GM23338 (cell line): ENCODE measurements at regions not wholly inside any gene's neighbourhood (a gene's known extent, or its start where the extent isn't known, plus 50 kb on each side); places are given as distances from the start of the nearest gene placed in this dataset.

ENCODE experiments used
- ATAC-seq: fragments of 200-7000 bp; cut with Tn5 transposase; 3 replicates; pipeline ENCODE4 v1.9.1; 2020
- DNase-seq: peaks from one replicate; pipeline ENCODE4 v3.0.0-alpha.2; 2015; ENCODE audit warnings: low spot score
- H2AFZ ChIP-seq: fragments of 200-600 bp; sonication (generic); 2 replicates; pipeline ENCODE4 v1.8.0; 2016; ENCODE audit warnings: antibody characterized with exemption, mild to moderate bottlenecking, moderate library complexity
- H3F3A ChIP-seq: fragments of 200-600 bp; sonication (generic); replicated peaks from 2 replicates; pipeline ENCODE4 v1.8.0; 2017; ENCODE audit warnings: antibody characterized with exemption, mixed run types, low read depth
- H3K27ac ChIP-seq: fragments of 200-600 bp; sonication (generic); 2 replicates; pipeline ENCODE4 v1.6.1; 2016; ENCODE audit warnings: low read depth
- H3K27me3 ChIP-seq: fragments of 200-600 bp; sonication (generic); 2 replicates; pipeline ENCODE4 v1.8.0; 2016; ENCODE audit warnings: mild to moderate bottlenecking, mixed run types, moderate library complexity; ENCODE audit not compliant: insufficient read depth
- H3K36me3 ChIP-seq: fragments of 200-600 bp; sonication (generic); 2 replicates; pipeline ENCODE4 v1.8.0; 2016; ENCODE audit warnings: mild to moderate bottlenecking; ENCODE audit not compliant: insufficient read depth
- H3K4me1 ChIP-seq: fragments of 200-600 bp; sonication (generic); 2 replicates; pipeline ENCODE4 v1.8.0; 2016; ENCODE audit warnings: mild to moderate bottlenecking, moderate library complexity; ENCODE audit not compliant: insufficient read depth
- H3K4me2 ChIP-seq: fragments of 200-600 bp; sonication (generic); 2 replicates; pipeline ENCODE4 v1.7.1; 2017; ENCODE audit warnings: mixed run types
- H3K4me3 ChIP-seq: fragments of 200-600 bp; sonication (generic); 2 replicates; pipeline ENCODE4 v1.6.1; 2016; ENCODE audit warnings: mixed run types
- H3K79me2 ChIP-seq: fragments of 200-600 bp; sonication (generic); replicated peaks from 2 replicates; pipeline ENCODE4 v1.8.0; 2017; ENCODE audit warnings: mild to moderate bottlenecking; ENCODE audit not compliant: insufficient read depth
- H3K9me2 ChIP-seq: fragments of 200-600 bp; sonication (generic); 2 replicates; pipeline ENCODE4 v1.8.0; 2017; ENCODE audit not compliant: insufficient read depth
- H4K20me1 ChIP-seq: fragments of 200-600 bp; sonication (generic); replicated peaks from 2 replicates; pipeline ENCODE4 v1.8.0; 2017; ENCODE audit warnings: mild to moderate bottlenecking; ENCODE audit not compliant: insufficient read depth
- H3K27ac Mint-ChIP-seq: 2 replicates; pipeline ENCODE4 v1.8.0; 2020; ENCODE audit warnings: inconsistent platforms, mild to moderate bottlenecking, moderate library complexity, mixed read lengths
- H3K27me3 Mint-ChIP-seq: 3 replicates; pipeline ENCODE4 v1.8.0; 2022; ENCODE audit warnings: low read depth, mild to moderate bottlenecking, moderate library complexity, mixed read lengths, inconsistent platforms; ENCODE audit not compliant: insufficient read depth, poor library complexity
- H3K36me3 Mint-ChIP-seq: 3 replicates; pipeline ENCODE4 v1.8.0; 2021; ENCODE audit warnings: low read depth, mild to moderate bottlenecking, inconsistent platforms, moderate library complexity, mixed read lengths
- H3K4me1 Mint-ChIP-seq: 3 replicates; pipeline ENCODE4 v1.8.0; 2020; ENCODE audit warnings: mild to moderate bottlenecking, inconsistent platforms, mixed read lengths
- H3K4me3 Mint-ChIP-seq: 3 replicates; pipeline ENCODE4 v1.8.0; 2021; ENCODE audit warnings: moderate library complexity, mild to moderate bottlenecking, inconsistent platforms, mixed read lengths
- H3K9me3 Mint-ChIP-seq: 3 replicates; pipeline ENCODE4 v1.8.0; 2020; ENCODE audit warnings: moderate library complexity, mild to moderate bottlenecking, inconsistent platforms, mixed read lengths
- CTCF ChIP-seq, 2 experiments: fragments of 200-600 bp in 1 of 2; sonication (generic) in 1 of 2; conservative IDR thresholded peaks; 2 replicates each; pipeline versions ENCODE4 v1.5.1 to v1.6.1; 2016 to 2017; ENCODE audit warnings: antibody characterized with exemption in 2 of 2, low read depth in 2 of 2, mild to moderate bottlenecking in 2 of 2, moderate library complexity in 1 of 2
- EZH2 ChIP-seq: fragments of 200-600 bp; sonication (generic); IDR thresholded peaks from one replicate; pipeline ENCODE4 v1.8.0; 2017; ENCODE audit warnings: antibody characterized with exemption, mild to moderate bottlenecking, low read depth; ENCODE audit not compliant: unreplicated experiment
- EZH2phosphoT487 ChIP-seq: fragments of 200-600 bp; sonication (generic); IDR thresholded peaks from one replicate; pipeline ENCODE4 v1.8.1; 2018; ENCODE audit warnings: antibody characterized with exemption; ENCODE audit not compliant: unreplicated experiment
- JUNB ChIP-seq: IDR thresholded peaks from one replicate; pipeline ENCODE4 v1.6.1; 2016; ENCODE audit warnings: antibody characterized with exemption; ENCODE audit not compliant: unreplicated experiment
- NANOG ChIP-seq: IDR thresholded peaks from 2 replicates; pipeline ENCODE4 v1.6.1; 2016; ENCODE audit warnings: antibody characterized with exemption, borderline replicate concordance
- POLR2AphosphoS5 ChIP-seq: IDR thresholded peaks from 2 replicates; pipeline ENCODE4 v1.6.1; 2016; ENCODE audit warnings: antibody characterized with exemption, low read depth
- ZNF114 ChIP-seq: fragments of 250-450 bp; sonication (Bioruptor Pico); IDR thresholded peaks from 2 replicates; pipeline ENCODE4 v1.5.0; 2020; ENCODE audit warnings: mild to moderate bottlenecking, moderate library complexity
- TF ChIP-seq, protein P1 (sequence below): IDR thresholded peaks from one replicate; pipeline ENCODE4 v1.6.1; 2018; ENCODE audit warnings: antibody characterized with exemption; ENCODE audit not compliant: unreplicated experiment
- TF ChIP-seq, protein P2 (sequence below): fragments of 250-450 bp; sonication (Bioruptor Pico); IDR thresholded peaks from 2 replicates; pipeline ENCODE4 v1.5.0; 2020; ENCODE audit warnings: mild to moderate bottlenecking, moderate library complexity
- TF ChIP-seq, protein P3 (sequence below): IDR thresholded peaks from 2 replicates; pipeline ENCODE4 v1.6.1; 2016; ENCODE audit warnings: antibody characterized with exemption

GRCh38 chr9:134223591-134224122 is 59.3 kb upstream of the RNU6ATAC start:
- Histone ChIP-seq H3K4me3 (no peak overlapping the region), H3F3A (no peaks in the 10 kb centered on the region), H3K27me3 (no peaks in the 10 kb centered on the region), H3K36me3 (no peaks in the 10 kb centered on the region), H2AFZ (no peak overlapping the region), H4K20me1 (no peaks in the 10 kb centered on the region), H3K9me2 (no peaks in the 10 kb centered on the region), H3K79me2 (no peaks in the 10 kb centered on the region), H3K4me1 (no peaks in the 10 kb centered on the region), H3K4me2 (no peak overlapping the region), H3K27ac (no peak overlapping the region)
- H3K9me3 Mint-ChIP-seq: no peaks in the 10 kb centered on the region; the same call in 2 of the 3 replicates
- H3K27ac Mint-ChIP-seq: no peak overlapping the region
- DNase-seq: no peak
- ATAC-seq: no peak
- H3K27me3 Mint-ChIP-seq: peaks cover 4% of the 10 kb centered on the region
- no peaks in the 10 kb centered on the region for H3K36me3 Mint-ChIP-seq
- no peak overlapping the region for H3K4me3 Mint-ChIP-seq
- TF ChIP-seq ZNF114 (no peak), POLR2AphosphoS5 (no peak), JUNB (no peak), EZH2 (no peak), NANOG (no peak), EZH2phosphoT487 (no peak), CTCF (conservative IDR thresholded peaks at IDR 0.05; ENCODE audit: low read depth in 2 of 2) (no peak)
- TF ChIP-seq, protein P1, sequence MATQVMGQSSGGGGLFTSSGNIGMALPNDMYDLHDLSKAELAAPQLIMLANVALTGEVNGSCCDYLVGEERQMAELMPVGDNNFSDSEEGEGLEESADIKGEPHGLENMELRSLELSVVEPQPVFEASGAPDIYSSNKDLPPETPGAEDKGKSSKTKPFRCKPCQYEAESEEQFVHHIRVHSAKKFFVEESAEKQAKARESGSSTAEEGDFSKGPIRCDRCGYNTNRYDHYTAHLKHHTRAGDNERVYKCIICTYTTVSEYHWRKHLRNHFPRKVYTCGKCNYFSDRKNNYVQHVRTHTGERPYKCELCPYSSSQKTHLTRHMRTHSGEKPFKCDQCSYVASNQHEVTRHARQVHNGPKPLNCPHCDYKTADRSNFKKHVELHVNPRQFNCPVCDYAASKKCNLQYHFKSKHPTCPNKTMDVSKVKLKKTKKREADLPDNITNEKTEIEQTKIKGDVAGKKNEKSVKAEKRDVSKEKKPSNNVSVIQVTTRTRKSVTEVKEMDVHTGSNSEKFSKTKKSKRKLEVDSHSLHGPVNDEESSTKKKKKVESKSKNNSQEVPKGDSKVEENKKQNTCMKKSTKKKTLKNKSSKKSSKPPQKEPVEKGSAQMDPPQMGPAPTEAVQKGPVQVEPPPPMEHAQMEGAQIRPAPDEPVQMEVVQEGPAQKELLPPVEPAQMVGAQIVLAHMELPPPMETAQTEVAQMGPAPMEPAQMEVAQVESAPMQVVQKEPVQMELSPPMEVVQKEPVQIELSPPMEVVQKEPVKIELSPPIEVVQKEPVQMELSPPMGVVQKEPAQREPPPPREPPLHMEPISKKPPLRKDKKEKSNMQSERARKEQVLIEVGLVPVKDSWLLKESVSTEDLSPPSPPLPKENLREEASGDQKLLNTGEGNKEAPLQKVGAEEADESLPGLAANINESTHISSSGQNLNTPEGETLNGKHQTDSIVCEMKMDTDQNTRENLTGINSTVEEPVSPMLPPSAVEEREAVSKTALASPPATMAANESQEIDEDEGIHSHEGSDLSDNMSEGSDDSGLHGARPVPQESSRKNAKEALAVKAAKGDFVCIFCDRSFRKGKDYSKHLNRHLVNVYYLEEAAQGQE: no peak
- TF ChIP-seq, protein P2, sequence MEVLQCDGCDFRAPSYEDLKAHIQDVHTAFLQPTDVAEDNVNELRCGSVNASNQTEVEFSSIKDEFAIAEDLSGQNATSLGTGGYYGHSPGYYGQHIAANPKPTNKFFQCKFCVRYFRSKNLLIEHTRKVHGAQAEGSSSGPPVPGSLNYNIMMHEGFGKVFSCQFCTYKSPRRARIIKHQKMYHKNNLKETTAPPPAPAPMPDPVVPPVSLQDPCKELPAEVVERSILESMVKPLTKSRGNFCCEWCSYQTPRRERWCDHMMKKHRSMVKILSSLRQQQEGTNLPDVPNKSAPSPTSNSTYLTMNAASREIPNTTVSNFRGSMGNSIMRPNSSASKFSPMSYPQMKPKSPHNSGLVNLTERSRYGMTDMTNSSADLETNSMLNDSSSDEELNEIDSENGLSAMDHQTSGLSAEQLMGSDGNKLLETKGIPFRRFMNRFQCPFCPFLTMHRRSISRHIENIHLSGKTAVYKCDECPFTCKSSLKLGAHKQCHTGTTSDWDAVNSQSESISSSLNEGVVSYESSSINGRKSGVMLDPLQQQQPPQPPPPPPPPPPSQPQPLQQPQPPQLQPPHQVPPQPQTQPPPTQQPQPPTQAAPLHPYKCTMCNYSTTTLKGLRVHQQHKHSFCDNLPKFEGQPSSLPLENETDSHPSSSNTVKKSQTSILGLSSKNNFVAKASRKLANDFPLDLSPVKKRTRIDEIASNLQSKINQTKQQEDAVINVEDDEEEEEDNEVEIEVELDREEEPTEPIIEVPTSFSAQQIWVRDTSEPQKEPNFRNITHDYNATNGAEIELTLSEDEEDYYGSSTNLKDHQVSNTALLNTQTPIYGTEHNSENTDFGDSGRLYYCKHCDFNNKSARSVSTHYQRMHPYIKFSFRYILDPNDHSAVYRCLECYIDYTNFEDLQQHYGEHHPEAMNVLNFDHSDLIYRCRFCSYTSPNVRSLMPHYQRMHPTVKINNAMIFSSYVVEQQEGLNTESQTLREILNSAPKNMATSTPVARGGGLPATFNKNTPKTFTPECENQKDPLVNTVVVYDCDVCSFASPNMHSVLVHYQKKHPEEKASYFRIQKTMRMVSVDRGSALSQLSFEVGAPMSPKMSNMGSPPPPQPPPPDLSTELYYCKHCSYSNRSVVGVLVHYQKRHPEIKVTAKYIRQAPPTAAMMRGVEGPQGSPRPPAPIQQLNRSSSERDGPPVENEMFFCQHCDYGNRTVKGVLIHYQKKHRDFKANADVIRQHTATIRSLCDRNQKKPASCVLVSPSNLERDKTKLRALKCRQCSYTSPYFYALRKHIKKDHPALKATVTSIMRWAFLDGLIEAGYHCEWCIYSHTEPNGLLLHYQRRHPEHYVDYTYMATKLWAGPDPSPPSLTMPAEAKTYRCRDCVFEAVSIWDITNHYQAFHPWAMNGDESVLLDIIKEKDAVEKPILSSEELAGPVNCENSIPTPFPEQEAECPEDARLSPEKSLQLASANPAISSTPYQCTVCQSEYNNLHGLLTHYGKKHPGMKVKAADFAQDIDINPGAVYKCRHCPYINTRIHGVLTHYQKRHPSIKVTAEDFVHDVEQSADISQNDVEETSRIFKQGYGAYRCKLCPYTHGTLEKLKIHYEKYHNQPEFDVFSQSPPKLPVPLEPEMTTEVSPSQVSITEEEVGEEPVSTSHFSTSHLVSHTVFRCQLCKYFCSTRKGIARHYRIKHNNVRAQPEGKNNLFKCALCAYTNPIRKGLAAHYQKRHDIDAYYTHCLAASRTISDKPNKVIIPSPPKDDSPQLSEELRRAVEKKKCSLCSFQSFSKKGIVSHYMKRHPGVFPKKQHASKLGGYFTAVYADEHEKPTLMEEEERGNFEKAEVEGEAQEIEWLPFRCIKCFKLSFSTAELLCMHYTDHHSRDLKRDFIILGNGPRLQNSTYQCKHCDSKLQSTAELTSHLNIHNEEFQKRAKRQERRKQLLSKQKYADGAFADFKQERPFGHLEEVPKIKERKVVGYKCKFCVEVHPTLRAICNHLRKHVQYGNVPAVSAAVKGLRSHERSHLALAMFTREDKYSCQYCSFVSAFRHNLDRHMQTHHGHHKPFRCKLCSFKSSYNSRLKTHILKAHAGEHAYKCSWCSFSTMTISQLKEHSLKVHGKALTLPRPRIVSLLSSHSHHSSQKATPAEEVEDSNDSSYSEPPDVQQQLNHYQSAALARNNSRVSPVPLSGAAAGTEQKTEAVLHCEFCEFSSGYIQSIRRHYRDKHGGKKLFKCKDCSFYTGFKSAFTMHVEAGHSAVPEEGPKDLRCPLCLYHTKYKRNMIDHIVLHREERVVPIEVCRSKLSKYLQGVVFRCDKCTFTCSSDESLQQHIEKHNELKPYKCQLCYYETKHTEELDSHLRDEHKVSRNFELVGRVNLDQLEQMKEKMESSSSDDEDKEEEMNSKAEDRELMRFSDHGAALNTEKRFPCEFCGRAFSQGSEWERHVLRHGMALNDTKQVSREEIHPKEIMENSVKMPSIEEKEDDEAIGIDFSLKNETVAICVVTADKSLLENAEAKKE: no peak
- TF ChIP-seq, protein P3, sequence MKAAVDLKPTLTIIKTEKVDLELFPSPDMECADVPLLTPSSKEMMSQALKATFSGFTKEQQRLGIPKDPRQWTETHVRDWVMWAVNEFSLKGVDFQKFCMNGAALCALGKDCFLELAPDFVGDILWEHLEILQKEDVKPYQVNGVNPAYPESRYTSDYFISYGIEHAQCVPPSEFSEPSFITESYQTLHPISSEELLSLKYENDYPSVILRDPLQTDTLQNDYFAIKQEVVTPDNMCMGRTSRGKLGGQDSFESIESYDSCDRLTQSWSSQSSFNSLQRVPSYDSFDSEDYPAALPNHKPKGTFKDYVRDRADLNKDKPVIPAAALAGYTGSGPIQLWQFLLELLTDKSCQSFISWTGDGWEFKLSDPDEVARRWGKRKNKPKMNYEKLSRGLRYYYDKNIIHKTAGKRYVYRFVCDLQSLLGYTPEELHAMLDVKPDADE: no peak
- peaks cover 21% of the 10 kb centered on the region for H3K4me1 Mint-ChIP-seq
